Spleen (tissue), 7 donors: ENCODE measurements at regions not wholly inside any gene's neighbourhood (a gene's known extent, or its start where the extent isn't known, plus 50 kb on each side); places are given as distances from the start of the nearest gene placed in this dataset.

ENCODE experiments used
- POLR2A ChIP-seq, 3 donors: fragments of 450-650 bp; IDR thresholded peaks; one replicate each; pipeline ENCODE4 v1.5.1; 2017; ENCODE audit warnings: antibody characterized with exemption in 3 of 3, mild to moderate bottlenecking in 1 of 3
- POLR2AphosphoS5 ChIP-seq, 3 donors: sonication (generic); formaldehyde crosslinking; IDR thresholded peaks; one replicate each; pipeline ENCODE4 v1.5.1; 2017; ENCODE audit warnings: antibody characterized with exemption in 3 of 3
- TF ChIP-seq, protein P1 (sequence below), 11 experiments: fragments of 200-600 bp in 7 of 11; fragments of 450-650 bp in 4 of 11; sonication (generic) in 4 of 11; IDR thresholded peaks in 8 of 11; conservative IDR thresholded peaks in 3 of 11; 1 replicate in 7 of 11; 2 replicates in 4 of 11; pipeline versions ENCODE4 v1.4.0 to v1.8.0; 2016 to 2021; ENCODE audit warnings: antibody characterized with exemption in 11 of 11, inconsistent platforms in 4 of 11, mild to moderate bottlenecking in 1 of 11
- donor health status: DM: no; HTN: no; CAD: no; lungs with moderate emphysema.
- donor health status: DM: no; HTN: no; CAD: no.
- donor health status: DM: no; HTN: no; CAD: no.

GRCh38 chr14:53793790-53794505 is 162.7 kb downstream of the BMP4 start:
- TF ChIP-seq POLR2A (IDR thresholded peaks at IDR 0.05) (no peak), POLR2AphosphoS5 (IDR thresholded peaks at IDR 0.05) (no peak)
- TF ChIP-seq, protein P1, sequence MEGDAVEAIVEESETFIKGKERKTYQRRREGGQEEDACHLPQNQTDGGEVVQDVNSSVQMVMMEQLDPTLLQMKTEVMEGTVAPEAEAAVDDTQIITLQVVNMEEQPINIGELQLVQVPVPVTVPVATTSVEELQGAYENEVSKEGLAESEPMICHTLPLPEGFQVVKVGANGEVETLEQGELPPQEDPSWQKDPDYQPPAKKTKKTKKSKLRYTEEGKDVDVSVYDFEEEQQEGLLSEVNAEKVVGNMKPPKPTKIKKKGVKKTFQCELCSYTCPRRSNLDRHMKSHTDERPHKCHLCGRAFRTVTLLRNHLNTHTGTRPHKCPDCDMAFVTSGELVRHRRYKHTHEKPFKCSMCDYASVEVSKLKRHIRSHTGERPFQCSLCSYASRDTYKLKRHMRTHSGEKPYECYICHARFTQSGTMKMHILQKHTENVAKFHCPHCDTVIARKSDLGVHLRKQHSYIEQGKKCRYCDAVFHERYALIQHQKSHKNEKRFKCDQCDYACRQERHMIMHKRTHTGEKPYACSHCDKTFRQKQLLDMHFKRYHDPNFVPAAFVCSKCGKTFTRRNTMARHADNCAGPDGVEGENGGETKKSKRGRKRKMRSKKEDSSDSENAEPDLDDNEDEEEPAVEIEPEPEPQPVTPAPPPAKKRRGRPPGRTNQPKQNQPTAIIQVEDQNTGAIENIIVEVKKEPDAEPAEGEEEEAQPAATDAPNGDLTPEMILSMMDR (IDR thresholded peaks at IDR 0.05 in 8 of 11, conservative IDR thresholded peaks at IDR 0.05 in 3 of 11): no peak
